AG08396 (cell line): ENCODE measurements at regions not wholly inside any gene's neighbourhood (a gene's known extent, or its start where the extent isn't known, plus 50 kb on each side); places are given as distances from the start of the nearest gene placed in this dataset.
"Not testable (repeated sequence)": the region's sequence is repeated elsewhere in the genome, so short reads cannot be mapped to it uniquely, and the experiment has no call there.

Experiments
- DNase-seq: peaks from one replicate; pipeline ENCODE4 v3.0.0; 2012; ENCODE audit warnings: low spot score, mixed read lengths

GRCh38 chr1:45258059-45258650, 51.8 kb upstream of the ZSWIM5 start:
- DNase-seq, result no peak

- DNase-seq, result no peak
These were observed 52.6 kb upstream of the ZSWIM5 start for GRCh38 chr1:45259053-45259452.

GRCh38 chr1:45260244-45260643, 53.8 kb upstream of the ZSWIM5 start:
- DNase-seq, result no peak

GRCh38 chr1:45263132-45263531, 56.7 kb upstream of the ZSWIM5 start:
- no peak for DNase-seq

- DNase-seq, result no peak
These were observed 58.8 kb upstream of the ZSWIM5 start for GRCh38 chr1:45265244-45265643.

- DNase-seq, result peak; percentile 44
These were observed 59.9 kb upstream of the ZSWIM5 start for GRCh38 chr1:45266151-45266801.

DNA sequence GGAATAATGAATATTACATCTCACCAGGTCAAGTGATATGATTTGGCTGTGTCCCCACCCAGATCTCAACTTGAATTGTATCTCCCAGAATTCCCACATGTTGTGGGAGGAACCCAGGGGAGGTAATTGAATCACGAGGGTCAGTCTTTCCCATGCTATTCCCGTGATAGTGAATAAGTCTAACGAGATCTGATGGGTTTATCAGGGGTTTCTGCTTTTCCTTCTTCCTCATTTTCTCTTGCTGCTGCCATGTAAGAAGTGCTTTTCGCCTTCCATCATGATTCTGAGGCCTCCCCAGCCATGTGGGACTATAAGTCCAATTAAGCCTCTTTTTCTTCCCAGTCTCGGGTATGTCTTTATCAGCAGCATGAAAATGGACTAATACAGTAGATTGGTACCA, 58.4 kb upstream of the HPDL start:
- not testable (repeated sequence) for DNase-seq

DNA sequence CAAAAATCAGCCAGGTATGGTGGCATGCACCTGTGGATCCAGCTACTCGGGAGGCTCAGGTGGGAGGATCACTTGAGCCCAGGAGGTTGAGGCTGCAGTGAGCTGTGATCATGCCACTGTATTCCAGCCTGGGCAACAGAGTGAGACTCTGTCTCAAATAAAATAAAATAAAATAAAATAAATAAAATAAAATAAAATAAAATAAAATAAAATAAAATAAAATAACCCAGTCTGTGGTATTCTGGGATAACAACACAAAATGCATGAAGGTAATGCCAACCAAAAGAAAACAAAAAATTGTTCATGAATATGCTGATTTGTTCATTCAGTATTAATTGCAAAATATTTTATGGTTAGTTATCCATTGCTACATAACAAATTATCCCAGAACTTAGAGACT, 54.4 kb upstream of the HPDL start:
- not testable (repeated sequence) for DNase-seq

GRCh38 chr1:45272913-45273371, 53.8 kb upstream of the HPDL start:
- DNase-seq, result peak; percentile 50

GRCh38 chr1:45275054-45275453, 51.6 kb upstream of the HPDL start:
- DNase-seq, result no peak
